Loucy (cell line): ENCODE measurements at regions not wholly inside any gene's neighbourhood (a gene's known extent, or its start where the extent isn't known, plus 50 kb on each side); places are given as distances from the start of the nearest gene placed in this dataset.

Source experiments
- H2AFZ ChIP-seq: fragments of 200-600 bp; sonication (generic); 2 replicates; pipeline ENCODE4 v1.6.0; 2016; ENCODE audit warnings: antibody characterized with exemption, mild to moderate bottlenecking, low read length, moderate library complexity
- H3F3A ChIP-seq: fragments of 200-600 bp; 2 replicates; pipeline ENCODE4 v1.6.0; 2016; ENCODE audit warnings: antibody characterized with exemption, low read depth, mild to moderate bottlenecking
- H3K27me3 ChIP-seq: fragments of 200-600 bp; sonication (generic); 2 replicates; pipeline ENCODE4 v1.6.1; 2014; ENCODE audit warnings: low read length, mild to moderate bottlenecking; ENCODE audit not compliant: insufficient read depth, poor library complexity, severe bottlenecking
- H3K36me3 ChIP-seq: fragments of 200-600 bp; sonication (generic); 2 replicates; pipeline ENCODE4 v1.6.1; 2016; ENCODE audit warnings: low read length; ENCODE audit not compliant: insufficient read depth
- H3K4me1 ChIP-seq: fragments of 200-600 bp; sonication (generic); 2 replicates; pipeline ENCODE4 v1.5.1; 2014; ENCODE audit warnings: low read length, mild to moderate bottlenecking; ENCODE audit not compliant: insufficient read depth, poor library complexity, severe bottlenecking
- H3K4me2 ChIP-seq: fragments of 200-600 bp; sonication (generic); 2 replicates; pipeline ENCODE4 v1.6.0; 2014; ENCODE audit warnings: antibody characterized with exemption, low read length, low read depth, mild to moderate bottlenecking; ENCODE audit not compliant: poor library complexity, severe bottlenecking
- H3K4me3 ChIP-seq: fragments of 200-600 bp; sonication (generic); 2 replicates; pipeline ENCODE4 v1.5.1; 2014; ENCODE audit warnings: low read length, mild to moderate bottlenecking, mixed read lengths; ENCODE audit not compliant: poor library complexity, severe bottlenecking
- H3K79me2 ChIP-seq: fragments of 200-600 bp; sonication (generic); 2 replicates; pipeline ENCODE4 v1.6.1; 2014; ENCODE audit warnings: low read length; ENCODE audit not compliant: insufficient read depth
- H3K9ac ChIP-seq: fragments of 200-600 bp; sonication (generic); 2 replicates; pipeline ENCODE4 v1.6.0; 2014; ENCODE audit warnings: mild to moderate bottlenecking, low read depth, low read length, moderate library complexity; ENCODE audit not compliant: poor library complexity, severe bottlenecking
- H3K9me2 ChIP-seq: fragments of 200-600 bp; sonication (generic); replicated peaks from 2 replicates; pipeline ENCODE4 v1.6.1; 2016; ENCODE audit warnings: low read depth, low read length, mixed read lengths
- H3K9me3 ChIP-seq: fragments of 200-600 bp; sonication (generic); 2 replicates; pipeline ENCODE4 v1.6.1; 2014; ENCODE audit warnings: mild to moderate bottlenecking, antibody characterized with exemption, low read length, low read depth; ENCODE audit not compliant: insufficient read depth
- H4K20me1 ChIP-seq: fragments of 200-600 bp; sonication (generic); 2 replicates; pipeline ENCODE4 v1.6.0; 2014; ENCODE audit warnings: antibody characterized with exemption, low read length, mild to moderate bottlenecking; ENCODE audit not compliant: insufficient read depth, poor library complexity, severe bottlenecking
- EZH2phosphoT487 ChIP-seq: fragments of 200-600 bp; IDR thresholded peaks from 2 replicates; pipeline ENCODE4 v1.6.1; 2018; ENCODE audit warnings: antibody characterized with exemption, mild to moderate bottlenecking, moderate library complexity, borderline replicate concordance
- TF ChIP-seq, protein P1 (sequence below): fragments of 200-600 bp; sonication (generic); conservative IDR thresholded peaks from 2 replicates; pipeline ENCODE4 v1.5.1; 2014; ENCODE audit warnings: mild to moderate bottlenecking, antibody characterized with exemption, low read length

GRCh38 chr4:183380901-183381300 lies 58.7 kb upstream of the CLDN24 start:
- no peak overlapping the region for H2AFZ ChIP-seq
- H3F3A ChIP-seq, result no peaks in the 10 kb centered on the region
- H3K27me3 ChIP-seq, result no peaks in the 10 kb centered on the region
- H3K4me1 ChIP-seq, result no peaks in the 10 kb centered on the region
- H3K9me2 ChIP-seq, result no peaks in the 10 kb centered on the region
- peaks cover 13% of the 10 kb centered on the region; the same call in 1 of the 2 replicates for H3K9me3 ChIP-seq
- H3K36me3 ChIP-seq, result no peaks in the 10 kb centered on the region
- no peak overlapping the region for H3K4me2 ChIP-seq
- no peaks in the 10 kb centered on the region for H4K20me1 ChIP-seq
- H3K9ac ChIP-seq, result no peak overlapping the region
- TF ChIP-seq EZH2phosphoT487, result no peak
- TF ChIP-seq, protein P1, sequence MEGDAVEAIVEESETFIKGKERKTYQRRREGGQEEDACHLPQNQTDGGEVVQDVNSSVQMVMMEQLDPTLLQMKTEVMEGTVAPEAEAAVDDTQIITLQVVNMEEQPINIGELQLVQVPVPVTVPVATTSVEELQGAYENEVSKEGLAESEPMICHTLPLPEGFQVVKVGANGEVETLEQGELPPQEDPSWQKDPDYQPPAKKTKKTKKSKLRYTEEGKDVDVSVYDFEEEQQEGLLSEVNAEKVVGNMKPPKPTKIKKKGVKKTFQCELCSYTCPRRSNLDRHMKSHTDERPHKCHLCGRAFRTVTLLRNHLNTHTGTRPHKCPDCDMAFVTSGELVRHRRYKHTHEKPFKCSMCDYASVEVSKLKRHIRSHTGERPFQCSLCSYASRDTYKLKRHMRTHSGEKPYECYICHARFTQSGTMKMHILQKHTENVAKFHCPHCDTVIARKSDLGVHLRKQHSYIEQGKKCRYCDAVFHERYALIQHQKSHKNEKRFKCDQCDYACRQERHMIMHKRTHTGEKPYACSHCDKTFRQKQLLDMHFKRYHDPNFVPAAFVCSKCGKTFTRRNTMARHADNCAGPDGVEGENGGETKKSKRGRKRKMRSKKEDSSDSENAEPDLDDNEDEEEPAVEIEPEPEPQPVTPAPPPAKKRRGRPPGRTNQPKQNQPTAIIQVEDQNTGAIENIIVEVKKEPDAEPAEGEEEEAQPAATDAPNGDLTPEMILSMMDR, result no peak
- H3K79me2 ChIP-seq, result no peaks in the 10 kb centered on the region
- no peak overlapping the region for H3K4me3 ChIP-seq

DNA sequence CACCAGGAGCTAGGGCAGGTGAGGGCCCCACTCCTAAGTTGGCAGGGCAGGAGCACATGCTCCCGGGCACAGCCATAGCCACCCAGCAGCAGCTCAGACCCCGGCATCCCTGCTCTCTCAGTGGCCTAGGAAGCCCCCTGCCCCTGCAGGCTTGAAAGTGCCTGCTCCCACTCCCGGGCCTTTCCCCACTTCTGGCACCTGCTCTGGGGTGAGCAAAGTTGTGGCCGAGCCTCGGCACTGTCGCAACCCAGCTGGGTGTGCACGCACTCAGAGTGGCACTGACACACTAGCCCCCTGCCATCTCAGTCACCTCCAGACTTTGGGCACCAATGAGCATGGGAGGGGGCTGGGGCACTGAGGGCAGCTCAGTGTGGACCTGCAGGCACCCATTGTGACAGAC lies 60.8 kb upstream of the CDKN2AIP start:
- TF ChIP-seq, protein P1, result no peak
- no peak for TF ChIP-seq EZH2phosphoT487
- H3K4me1 ChIP-seq, result no peaks in the 10 kb centered on the region
- no peak overlapping the region for H3K4me2 ChIP-seq
- H3K9me2 ChIP-seq, result no peaks in the 10 kb centered on the region
- peaks cover 13% of the 10 kb centered on the region; the same call in 1 of the 2 replicates for H3K9me3 ChIP-seq
- no peak overlapping the region for H2AFZ ChIP-seq
- H3K27me3 ChIP-seq, result no peaks in the 10 kb centered on the region
- no peaks in the 10 kb centered on the region for H3K79me2 ChIP-seq
- no peaks in the 10 kb centered on the region for H3K36me3 ChIP-seq
- no peaks in the 10 kb centered on the region for H4K20me1 ChIP-seq
- H3F3A ChIP-seq, result no peaks in the 10 kb centered on the region
- no peak overlapping the region for H3K9ac ChIP-seq
- no peak overlapping the region for H3K4me3 ChIP-seq

GRCh38 chr4:183384516-183384915 lies 59.9 kb upstream of the CDKN2AIP start:
- no peaks in the 10 kb centered on the region for H3K79me2 ChIP-seq
- H3K36me3 ChIP-seq, result no peaks in the 10 kb centered on the region
- no peak overlapping the region for H3K4me2 ChIP-seq
- H3K4me3 ChIP-seq, result no peak overlapping the region
- H4K20me1 ChIP-seq, result no peaks in the 10 kb centered on the region
- peaks cover 13% of the 10 kb centered on the region; the same call in 1 of the 2 replicates for H3K9me3 ChIP-seq
- H3F3A ChIP-seq, result no peaks in the 10 kb centered on the region
- no peaks in the 10 kb centered on the region for H3K4me1 ChIP-seq
- no peak for TF ChIP-seq EZH2phosphoT487
- TF ChIP-seq, protein P1, result no peak
- no peaks in the 10 kb centered on the region for H3K27me3 ChIP-seq
- no peak overlapping the region for H2AFZ ChIP-seq
- H3K9ac ChIP-seq, result no peak overlapping the region
- no peaks in the 10 kb centered on the region for H3K9me2 ChIP-seq
